GM23338 (cell line): ENCODE measurements at regions not wholly inside any gene's neighbourhood (a gene's known extent, or its start where the extent isn't known, plus 50 kb on each side); places are given as distances from the start of the nearest gene placed in this dataset.

ENCODE experiments used
- ATAC-seq: fragments of 200-7000 bp; cut with Tn5 transposase; 3 replicates; pipeline ENCODE4 v1.9.1; 2020
- DNase-seq: peaks from one replicate; pipeline ENCODE4 v3.0.0-alpha.2; 2015; ENCODE audit warnings: low spot score
- H2AFZ ChIP-seq: fragments of 200-600 bp; sonication (generic); 2 replicates; pipeline ENCODE4 v1.8.0; 2016; ENCODE audit warnings: antibody characterized with exemption, mild to moderate bottlenecking, moderate library complexity
- H3F3A ChIP-seq: fragments of 200-600 bp; sonication (generic); replicated peaks from 2 replicates; pipeline ENCODE4 v1.8.0; 2017; ENCODE audit warnings: antibody characterized with exemption, mixed run types, low read depth
- H3K27ac ChIP-seq: fragments of 200-600 bp; sonication (generic); 2 replicates; pipeline ENCODE4 v1.6.1; 2016; ENCODE audit warnings: low read depth
- H3K27me3 ChIP-seq: fragments of 200-600 bp; sonication (generic); 2 replicates; pipeline ENCODE4 v1.8.0; 2016; ENCODE audit warnings: mild to moderate bottlenecking, mixed run types, moderate library complexity; ENCODE audit not compliant: insufficient read depth
- H3K36me3 ChIP-seq: fragments of 200-600 bp; sonication (generic); 2 replicates; pipeline ENCODE4 v1.8.0; 2016; ENCODE audit warnings: mild to moderate bottlenecking; ENCODE audit not compliant: insufficient read depth
- H3K4me1 ChIP-seq: fragments of 200-600 bp; sonication (generic); 2 replicates; pipeline ENCODE4 v1.8.0; 2016; ENCODE audit warnings: mild to moderate bottlenecking, moderate library complexity; ENCODE audit not compliant: insufficient read depth
- H3K4me2 ChIP-seq: fragments of 200-600 bp; sonication (generic); 2 replicates; pipeline ENCODE4 v1.7.1; 2017; ENCODE audit warnings: mixed run types
- H3K4me3 ChIP-seq: fragments of 200-600 bp; sonication (generic); 2 replicates; pipeline ENCODE4 v1.6.1; 2016; ENCODE audit warnings: mixed run types
- H3K79me2 ChIP-seq: fragments of 200-600 bp; sonication (generic); replicated peaks from 2 replicates; pipeline ENCODE4 v1.8.0; 2017; ENCODE audit warnings: mild to moderate bottlenecking; ENCODE audit not compliant: insufficient read depth
- H3K9me2 ChIP-seq: fragments of 200-600 bp; sonication (generic); 2 replicates; pipeline ENCODE4 v1.8.0; 2017; ENCODE audit not compliant: insufficient read depth
- H4K20me1 ChIP-seq: fragments of 200-600 bp; sonication (generic); replicated peaks from 2 replicates; pipeline ENCODE4 v1.8.0; 2017; ENCODE audit warnings: mild to moderate bottlenecking; ENCODE audit not compliant: insufficient read depth
- H3K27ac Mint-ChIP-seq: 2 replicates; pipeline ENCODE4 v1.8.0; 2020; ENCODE audit warnings: inconsistent platforms, mild to moderate bottlenecking, moderate library complexity, mixed read lengths
- H3K27me3 Mint-ChIP-seq: 3 replicates; pipeline ENCODE4 v1.8.0; 2022; ENCODE audit warnings: low read depth, mild to moderate bottlenecking, moderate library complexity, mixed read lengths, inconsistent platforms; ENCODE audit not compliant: insufficient read depth, poor library complexity
- H3K36me3 Mint-ChIP-seq: 3 replicates; pipeline ENCODE4 v1.8.0; 2021; ENCODE audit warnings: low read depth, mild to moderate bottlenecking, inconsistent platforms, moderate library complexity, mixed read lengths
- H3K4me1 Mint-ChIP-seq: 3 replicates; pipeline ENCODE4 v1.8.0; 2020; ENCODE audit warnings: mild to moderate bottlenecking, inconsistent platforms, mixed read lengths
- H3K4me3 Mint-ChIP-seq: 3 replicates; pipeline ENCODE4 v1.8.0; 2021; ENCODE audit warnings: moderate library complexity, mild to moderate bottlenecking, inconsistent platforms, mixed read lengths
- H3K9me3 Mint-ChIP-seq: 3 replicates; pipeline ENCODE4 v1.8.0; 2020; ENCODE audit warnings: moderate library complexity, mild to moderate bottlenecking, inconsistent platforms, mixed read lengths
- CREB1 ChIP-seq: fragments of 250-450 bp; sonication (Bioruptor Pico); IDR thresholded peaks from 2 replicates; pipeline ENCODE4 v1.5.0; 2020; ENCODE audit warnings: low read depth, mild to moderate bottlenecking, moderate library complexity
- JUNB ChIP-seq: IDR thresholded peaks from one replicate; pipeline ENCODE4 v1.6.1; 2016; ENCODE audit warnings: antibody characterized with exemption; ENCODE audit not compliant: unreplicated experiment
- NANOG ChIP-seq: IDR thresholded peaks from 2 replicates; pipeline ENCODE4 v1.6.1; 2016; ENCODE audit warnings: antibody characterized with exemption, borderline replicate concordance
- POLR2AphosphoS5 ChIP-seq: IDR thresholded peaks from 2 replicates; pipeline ENCODE4 v1.6.1; 2016; ENCODE audit warnings: antibody characterized with exemption, low read depth
- STAT1 ChIP-seq: IDR thresholded peaks from one replicate; pipeline ENCODE4 v1.6.1; 2016; ENCODE audit warnings: antibody characterized with exemption; ENCODE audit not compliant: unreplicated experiment
- TF ChIP-seq, protein P1 (sequence below): IDR thresholded peaks from one replicate; pipeline ENCODE4 v1.6.1; 2018; ENCODE audit warnings: antibody characterized with exemption; ENCODE audit not compliant: unreplicated experiment
- TF ChIP-seq, protein P2 (sequence below): fragments of 250-450 bp; sonication (Bioruptor Pico); IDR thresholded peaks from 2 replicates; pipeline ENCODE4 v1.5.0; 2020; ENCODE audit warnings: mild to moderate bottlenecking, moderate library complexity
- TF ChIP-seq, protein P3 (sequence below): IDR thresholded peaks from 2 replicates; pipeline ENCODE4 v1.6.1; 2016; ENCODE audit warnings: antibody characterized with exemption

DNA sequence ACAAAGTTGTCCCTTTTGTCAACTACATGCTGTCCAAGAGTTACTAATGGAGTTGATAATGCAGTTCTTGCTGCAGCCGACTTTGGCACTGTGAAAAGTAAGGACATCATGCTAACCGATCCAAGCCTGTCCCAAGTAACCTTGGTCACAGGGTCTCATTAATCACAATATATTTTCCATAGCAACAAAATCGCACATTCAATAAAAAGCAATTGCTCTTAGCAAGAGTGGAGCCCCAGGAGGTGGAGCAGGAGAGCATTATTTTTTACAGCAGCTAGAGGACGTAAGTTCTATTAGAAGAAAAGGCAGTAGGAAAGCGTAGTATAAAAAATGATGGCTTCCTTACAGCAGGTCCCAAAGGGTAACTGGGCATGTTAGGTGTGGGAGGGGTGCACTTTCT, 570.3 kb downstream of the EBF1 start:
- Histone ChIP-seq H4K20me1 (no peaks in the 10 kb centered on the region), H3K4me3 (no peak overlapping the region), H3K9me2 (peaks cover 5% of the 10 kb centered on the region; the same call in 1 of the 2 replicates), H3F3A (no peaks in the 10 kb centered on the region), H2AFZ (no peak overlapping the region), H3K27me3 (no peaks in the 10 kb centered on the region), H3K79me2 (no peaks in the 10 kb centered on the region), H3K27ac (no peak overlapping the region), H3K4me1 (no peaks in the 10 kb centered on the region), H3K4me2 (no peak overlapping the region), H3K36me3 (no peaks in the 10 kb centered on the region)
- H3K9me3 Mint-ChIP-seq = no peaks in the 10 kb centered on the region
- H3K36me3 Mint-ChIP-seq = no peaks in the 10 kb centered on the region
- ATAC-seq (no peak), DNase-seq (no peak)
- H3K4me1 Mint-ChIP-seq = peaks cover 14% of the 10 kb centered on the region
- H3K27me3 Mint-ChIP-seq = peaks cover 2% of the 10 kb centered on the region
- no peak overlapping the region for H3K27ac Mint-ChIP-seq
- no peak overlapping the region for H3K4me3 Mint-ChIP-seq
- TF ChIP-seq NANOG (no peak), POLR2AphosphoS5 (no peak), STAT1 (no peak), CREB1 (CRISPR knock-in tag) (no peak), JUNB (no peak)
- TF ChIP-seq, protein P1, sequence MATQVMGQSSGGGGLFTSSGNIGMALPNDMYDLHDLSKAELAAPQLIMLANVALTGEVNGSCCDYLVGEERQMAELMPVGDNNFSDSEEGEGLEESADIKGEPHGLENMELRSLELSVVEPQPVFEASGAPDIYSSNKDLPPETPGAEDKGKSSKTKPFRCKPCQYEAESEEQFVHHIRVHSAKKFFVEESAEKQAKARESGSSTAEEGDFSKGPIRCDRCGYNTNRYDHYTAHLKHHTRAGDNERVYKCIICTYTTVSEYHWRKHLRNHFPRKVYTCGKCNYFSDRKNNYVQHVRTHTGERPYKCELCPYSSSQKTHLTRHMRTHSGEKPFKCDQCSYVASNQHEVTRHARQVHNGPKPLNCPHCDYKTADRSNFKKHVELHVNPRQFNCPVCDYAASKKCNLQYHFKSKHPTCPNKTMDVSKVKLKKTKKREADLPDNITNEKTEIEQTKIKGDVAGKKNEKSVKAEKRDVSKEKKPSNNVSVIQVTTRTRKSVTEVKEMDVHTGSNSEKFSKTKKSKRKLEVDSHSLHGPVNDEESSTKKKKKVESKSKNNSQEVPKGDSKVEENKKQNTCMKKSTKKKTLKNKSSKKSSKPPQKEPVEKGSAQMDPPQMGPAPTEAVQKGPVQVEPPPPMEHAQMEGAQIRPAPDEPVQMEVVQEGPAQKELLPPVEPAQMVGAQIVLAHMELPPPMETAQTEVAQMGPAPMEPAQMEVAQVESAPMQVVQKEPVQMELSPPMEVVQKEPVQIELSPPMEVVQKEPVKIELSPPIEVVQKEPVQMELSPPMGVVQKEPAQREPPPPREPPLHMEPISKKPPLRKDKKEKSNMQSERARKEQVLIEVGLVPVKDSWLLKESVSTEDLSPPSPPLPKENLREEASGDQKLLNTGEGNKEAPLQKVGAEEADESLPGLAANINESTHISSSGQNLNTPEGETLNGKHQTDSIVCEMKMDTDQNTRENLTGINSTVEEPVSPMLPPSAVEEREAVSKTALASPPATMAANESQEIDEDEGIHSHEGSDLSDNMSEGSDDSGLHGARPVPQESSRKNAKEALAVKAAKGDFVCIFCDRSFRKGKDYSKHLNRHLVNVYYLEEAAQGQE = no peak
- TF ChIP-seq, protein P2, sequence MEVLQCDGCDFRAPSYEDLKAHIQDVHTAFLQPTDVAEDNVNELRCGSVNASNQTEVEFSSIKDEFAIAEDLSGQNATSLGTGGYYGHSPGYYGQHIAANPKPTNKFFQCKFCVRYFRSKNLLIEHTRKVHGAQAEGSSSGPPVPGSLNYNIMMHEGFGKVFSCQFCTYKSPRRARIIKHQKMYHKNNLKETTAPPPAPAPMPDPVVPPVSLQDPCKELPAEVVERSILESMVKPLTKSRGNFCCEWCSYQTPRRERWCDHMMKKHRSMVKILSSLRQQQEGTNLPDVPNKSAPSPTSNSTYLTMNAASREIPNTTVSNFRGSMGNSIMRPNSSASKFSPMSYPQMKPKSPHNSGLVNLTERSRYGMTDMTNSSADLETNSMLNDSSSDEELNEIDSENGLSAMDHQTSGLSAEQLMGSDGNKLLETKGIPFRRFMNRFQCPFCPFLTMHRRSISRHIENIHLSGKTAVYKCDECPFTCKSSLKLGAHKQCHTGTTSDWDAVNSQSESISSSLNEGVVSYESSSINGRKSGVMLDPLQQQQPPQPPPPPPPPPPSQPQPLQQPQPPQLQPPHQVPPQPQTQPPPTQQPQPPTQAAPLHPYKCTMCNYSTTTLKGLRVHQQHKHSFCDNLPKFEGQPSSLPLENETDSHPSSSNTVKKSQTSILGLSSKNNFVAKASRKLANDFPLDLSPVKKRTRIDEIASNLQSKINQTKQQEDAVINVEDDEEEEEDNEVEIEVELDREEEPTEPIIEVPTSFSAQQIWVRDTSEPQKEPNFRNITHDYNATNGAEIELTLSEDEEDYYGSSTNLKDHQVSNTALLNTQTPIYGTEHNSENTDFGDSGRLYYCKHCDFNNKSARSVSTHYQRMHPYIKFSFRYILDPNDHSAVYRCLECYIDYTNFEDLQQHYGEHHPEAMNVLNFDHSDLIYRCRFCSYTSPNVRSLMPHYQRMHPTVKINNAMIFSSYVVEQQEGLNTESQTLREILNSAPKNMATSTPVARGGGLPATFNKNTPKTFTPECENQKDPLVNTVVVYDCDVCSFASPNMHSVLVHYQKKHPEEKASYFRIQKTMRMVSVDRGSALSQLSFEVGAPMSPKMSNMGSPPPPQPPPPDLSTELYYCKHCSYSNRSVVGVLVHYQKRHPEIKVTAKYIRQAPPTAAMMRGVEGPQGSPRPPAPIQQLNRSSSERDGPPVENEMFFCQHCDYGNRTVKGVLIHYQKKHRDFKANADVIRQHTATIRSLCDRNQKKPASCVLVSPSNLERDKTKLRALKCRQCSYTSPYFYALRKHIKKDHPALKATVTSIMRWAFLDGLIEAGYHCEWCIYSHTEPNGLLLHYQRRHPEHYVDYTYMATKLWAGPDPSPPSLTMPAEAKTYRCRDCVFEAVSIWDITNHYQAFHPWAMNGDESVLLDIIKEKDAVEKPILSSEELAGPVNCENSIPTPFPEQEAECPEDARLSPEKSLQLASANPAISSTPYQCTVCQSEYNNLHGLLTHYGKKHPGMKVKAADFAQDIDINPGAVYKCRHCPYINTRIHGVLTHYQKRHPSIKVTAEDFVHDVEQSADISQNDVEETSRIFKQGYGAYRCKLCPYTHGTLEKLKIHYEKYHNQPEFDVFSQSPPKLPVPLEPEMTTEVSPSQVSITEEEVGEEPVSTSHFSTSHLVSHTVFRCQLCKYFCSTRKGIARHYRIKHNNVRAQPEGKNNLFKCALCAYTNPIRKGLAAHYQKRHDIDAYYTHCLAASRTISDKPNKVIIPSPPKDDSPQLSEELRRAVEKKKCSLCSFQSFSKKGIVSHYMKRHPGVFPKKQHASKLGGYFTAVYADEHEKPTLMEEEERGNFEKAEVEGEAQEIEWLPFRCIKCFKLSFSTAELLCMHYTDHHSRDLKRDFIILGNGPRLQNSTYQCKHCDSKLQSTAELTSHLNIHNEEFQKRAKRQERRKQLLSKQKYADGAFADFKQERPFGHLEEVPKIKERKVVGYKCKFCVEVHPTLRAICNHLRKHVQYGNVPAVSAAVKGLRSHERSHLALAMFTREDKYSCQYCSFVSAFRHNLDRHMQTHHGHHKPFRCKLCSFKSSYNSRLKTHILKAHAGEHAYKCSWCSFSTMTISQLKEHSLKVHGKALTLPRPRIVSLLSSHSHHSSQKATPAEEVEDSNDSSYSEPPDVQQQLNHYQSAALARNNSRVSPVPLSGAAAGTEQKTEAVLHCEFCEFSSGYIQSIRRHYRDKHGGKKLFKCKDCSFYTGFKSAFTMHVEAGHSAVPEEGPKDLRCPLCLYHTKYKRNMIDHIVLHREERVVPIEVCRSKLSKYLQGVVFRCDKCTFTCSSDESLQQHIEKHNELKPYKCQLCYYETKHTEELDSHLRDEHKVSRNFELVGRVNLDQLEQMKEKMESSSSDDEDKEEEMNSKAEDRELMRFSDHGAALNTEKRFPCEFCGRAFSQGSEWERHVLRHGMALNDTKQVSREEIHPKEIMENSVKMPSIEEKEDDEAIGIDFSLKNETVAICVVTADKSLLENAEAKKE (CRISPR knock-in tag) = no peak
- TF ChIP-seq, protein P3, sequence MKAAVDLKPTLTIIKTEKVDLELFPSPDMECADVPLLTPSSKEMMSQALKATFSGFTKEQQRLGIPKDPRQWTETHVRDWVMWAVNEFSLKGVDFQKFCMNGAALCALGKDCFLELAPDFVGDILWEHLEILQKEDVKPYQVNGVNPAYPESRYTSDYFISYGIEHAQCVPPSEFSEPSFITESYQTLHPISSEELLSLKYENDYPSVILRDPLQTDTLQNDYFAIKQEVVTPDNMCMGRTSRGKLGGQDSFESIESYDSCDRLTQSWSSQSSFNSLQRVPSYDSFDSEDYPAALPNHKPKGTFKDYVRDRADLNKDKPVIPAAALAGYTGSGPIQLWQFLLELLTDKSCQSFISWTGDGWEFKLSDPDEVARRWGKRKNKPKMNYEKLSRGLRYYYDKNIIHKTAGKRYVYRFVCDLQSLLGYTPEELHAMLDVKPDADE = no peak
